Upper lobe of left lung (tissue), 4 donors: ENCODE measurements at regions not wholly inside any gene's neighbourhood (a gene's known extent, or its start where the extent isn't known, plus 50 kb on each side); places are given as distances from the start of the nearest gene placed in this dataset.

Experiments
- small RNA-seq, 4 donors: library from RNA; depleted of rRNA; stranded (forward); fragments of <200 nt; gene quantifications; one replicate each; pipeline ENCODE3, GENCODE V24; 2016

Small RNA genes in the stretch of these regions (small RNA-seq; reads per million reads assigned to genes)
- 0 reads per million in 4 donors for gene RNA5SP161
